HCT116 (cell line): ENCODE measurements at regions not wholly inside any gene's neighbourhood (a gene's known extent, or its start where the extent isn't known, plus 50 kb on each side); places are given as distances from the start of the nearest gene placed in this dataset.

Source experiments
- CTCF ChIP-seq, 3 experiments: fragments of 200-600 bp in 1 of 3; sonication (generic) in 1 of 3; IDR thresholded peaks in 2 of 3; conservative IDR thresholded peaks in 1 of 3; 2 replicates each; pipeline ENCODE4 v1.5.1; 2012 to 2017; ENCODE audit warnings: low read depth in 2 of 3, low read length in 2 of 3, antibody characterized with exemption in 1 of 3, borderline replicate concordance in 1 of 3, control low read depth in 1 of 3, mild to moderate bottlenecking in 1 of 3, mixed read lengths in 1 of 3, mixed run types in 1 of 3, moderate library complexity in 1 of 3; ENCODE audit not compliant: insufficient read depth in 1 of 3
- EGR1 ChIP-seq: IDR thresholded peaks from 2 replicates; pipeline ENCODE4 v1.6.1; 2012; ENCODE audit warnings: low read depth
- EZH2 ChIP-seq: fragments of 200-600 bp; sonication (generic); IDR thresholded peaks from 2 replicates; pipeline ENCODE4 v1.6.1; 2017; ENCODE audit warnings: antibody characterized with exemption, mixed run types
- EZH2phosphoT487 ChIP-seq: fragments of 200-600 bp; IDR thresholded peaks from 2 replicates; pipeline ENCODE4 v1.6.1; 2018; ENCODE audit warnings: antibody characterized with exemption, borderline replicate concordance
- POLR2A ChIP-seq: IDR thresholded peaks from 2 replicates; pipeline ENCODE4 v1.7.0; 2011; ENCODE audit warnings: borderline replicate concordance; ENCODE audit not compliant: insufficient read depth, insufficient read length; ENCODE audit errors: extremely low read depth
- SP1 ChIP-seq: IDR thresholded peaks from 2 replicates; pipeline ENCODE4 v1.6.1; 2012; ENCODE audit warnings: low read depth
- SRF ChIP-seq: IDR thresholded peaks from 2 replicates; pipeline ENCODE4 v1.6.1; 2012; ENCODE audit warnings: low read depth
- ZNF274 ChIP-seq: fragments of 200-500 bp; sonication (Bioruptor generic); IDR thresholded peaks from 2 replicates; pipeline ENCODE4 v1.6.1; 2014; ENCODE audit warnings: mild to moderate bottlenecking, low read depth, low read length, inconsistent platforms

GRCh38 chr21:25456672-25457071, 150.6 kb downstream of the MRPL39 start:
- TF ChIP-seq POLR2A = no peak
- TF ChIP-seq EGR1 = no peak
- TF ChIP-seq CTCF (IDR thresholded peaks at IDR 0.05 in 2 of 3, conservative IDR thresholded peaks at IDR 0.05 in 1 of 3; ENCODE audit: borderline replicate concordance in 1 of 3, insufficient read depth in 1 of 3, low read depth in 2 of 3, low read length in 2 of 3) = no peak
- TF ChIP-seq EZH2 = no peak
- no peak for TF ChIP-seq SP1
- no peak for TF ChIP-seq EZH2phosphoT487
- TF ChIP-seq ZNF274 = no peak
- no peak for TF ChIP-seq SRF
